ENCODE measurements at regions not wholly inside any gene's neighbourhood (a gene's known extent, or its start where the extent isn't known, plus 50 kb on each side); places are given as distances from the start of the nearest gene placed in this dataset.

GRCh38 chr3:88912294-88912877 is 195.0 kb upstream of the EPHA3 start:
- TF ChIP-seq POLR2A (IDR thresholded peaks at IDR 0.05; ENCODE audit: low read length) (no peak), GATA1 (IDR thresholded peaks at IDR 0.05; ENCODE audit: low read depth, low read length) (no peak)

All from erythroblast (primary cell).